SU-DHL-6 (cell line): ENCODE measurements at regions not wholly inside any gene's neighbourhood (a gene's known extent, or its start where the extent isn't known, plus 50 kb on each side); places are given as distances from the start of the nearest gene placed in this dataset.

Source experiments
- H2AFZ ChIP-seq: fragments of 200-600 bp; sonication (generic); 2 replicates; pipeline ENCODE4 v1.6.1; 2014; ENCODE audit warnings: low read depth, mild to moderate bottlenecking, moderate library complexity, mixed read lengths, antibody characterized with exemption, low read length; ENCODE audit not compliant: severe bottlenecking
- H3F3A ChIP-seq: fragments of 200-600 bp; shearing (Covaris generic); 2 replicates; pipeline ENCODE4 v1.6.0; 2016; ENCODE audit warnings: antibody characterized with exemption, mild to moderate bottlenecking; ENCODE audit not compliant: insufficient read depth
- H3K27ac ChIP-seq: fragments of 200-600 bp; sonication (generic); 2 replicates; pipeline ENCODE4 v1.5.1; 2016; ENCODE audit warnings: low read depth, mild to moderate bottlenecking, low read length, moderate library complexity, mixed read lengths
- H3K27me3 ChIP-seq: fragments of 200-600 bp; sonication (generic), shearing (Covaris generic); 2 replicates; pipeline ENCODE4 v1.6.0; 2014; ENCODE audit warnings: mild to moderate bottlenecking, low read length
- H3K36me3 ChIP-seq: fragments of 200-600 bp; sonication (generic); 2 replicates; pipeline ENCODE4 v1.6.1; 2014; ENCODE audit warnings: mild to moderate bottlenecking, low read length, mixed read lengths
- H3K4me2 ChIP-seq: fragments of 300-600, 200-600 bp; shearing (Covaris generic), sonication (generic); 2 replicates; pipeline ENCODE4 v1.6.0; 2014; ENCODE audit warnings: low read length, low read depth, mild to moderate bottlenecking; ENCODE audit not compliant: poor library complexity, severe bottlenecking
- H3K4me3 ChIP-seq: fragments of 200-600 bp; sonication (generic); 2 replicates; pipeline ENCODE4 v1.5.1; 2014; ENCODE audit warnings: antibody characterized with exemption, low read length, mild to moderate bottlenecking, mixed read lengths; ENCODE audit not compliant: insufficient read depth, poor library complexity, severe bottlenecking
- H3K79me2 ChIP-seq: fragments of 200-600 bp; sonication (generic); 2 replicates; pipeline ENCODE4 v1.6.1; 2014; ENCODE audit warnings: mild to moderate bottlenecking, low read length, moderate library complexity; ENCODE audit not compliant: insufficient read depth
- H3K9ac ChIP-seq: fragments of 200-600 bp; sonication (generic); 2 replicates; pipeline ENCODE4 v1.7.0; 2014; ENCODE audit warnings: mild to moderate bottlenecking, low read length
- H3K9me2 ChIP-seq: fragments of 200-600 bp; sonication (generic); replicated peaks from 2 replicates; pipeline ENCODE4 v1.6.1; 2014; ENCODE audit warnings: low read length; ENCODE audit not compliant: insufficient read depth
- H3K9me3 ChIP-seq: fragments of 200-600 bp; sonication (generic); 2 replicates; pipeline ENCODE4 v1.6.1; 2014; ENCODE audit warnings: low read length, mixed read lengths; ENCODE audit not compliant: insufficient read depth
- H4K20me1 ChIP-seq: fragments of 200-600 bp; sonication (generic); 2 replicates; pipeline ENCODE4 v1.6.1; 2014; ENCODE audit warnings: low read depth, mild to moderate bottlenecking, antibody characterized with exemption, low read length, moderate library complexity, mixed read lengths
- EZH2phosphoT487 ChIP-seq: fragments of 200-600 bp; sonication (generic), shearing (Covaris generic); conservative IDR thresholded peaks from 2 replicates; pipeline ENCODE4 v1.6.1; 2018; ENCODE audit warnings: mild to moderate bottlenecking, antibody characterized with exemption, low read length, moderate library complexity, mixed read lengths
- TF ChIP-seq, protein P1 (sequence below): fragments of 200-600 bp; sonication (generic); IDR thresholded peaks from one replicate; pipeline ENCODE4 v1.5.1; 2017; ENCODE audit warnings: antibody characterized with exemption, mild to moderate bottlenecking, low read length, moderate library complexity; ENCODE audit not compliant: insufficient read depth, poor library complexity, severe bottlenecking

DNA sequence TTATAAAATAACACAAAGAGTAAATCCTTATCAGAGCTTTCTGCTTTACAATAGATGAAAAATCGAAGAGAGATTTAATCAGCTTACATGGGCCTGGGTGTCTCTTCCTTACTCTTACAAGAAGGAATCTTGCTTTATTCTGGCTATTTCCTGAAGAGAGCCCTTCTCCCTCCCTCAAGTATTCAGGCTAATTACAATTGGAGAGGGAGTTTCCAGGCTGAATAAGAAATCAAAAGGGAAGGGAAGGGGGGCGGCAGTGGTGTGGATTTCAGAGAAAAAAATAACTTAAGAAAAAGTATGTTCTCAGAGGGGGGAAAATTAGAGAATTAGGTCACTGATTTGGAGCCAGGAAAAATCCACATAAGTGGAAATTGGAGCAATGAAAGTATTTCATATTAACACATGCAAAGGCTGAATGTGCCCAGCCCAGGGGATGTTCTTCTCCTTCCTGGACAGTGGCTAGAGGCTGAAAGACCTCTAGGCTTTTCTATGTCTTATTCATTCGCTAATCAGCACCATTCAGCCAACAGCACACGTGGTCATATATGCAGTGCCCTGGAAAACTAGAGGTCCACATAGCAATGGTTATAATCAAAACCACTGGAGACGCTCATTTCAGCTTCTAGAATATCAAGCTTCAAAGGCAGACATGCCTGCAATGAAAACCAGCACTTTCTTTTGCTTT, 158.9 kb upstream of the BTG1 start:
- no peak overlapping the region for H3K4me3 ChIP-seq
- H3K9me2 ChIP-seq: no peaks in the 10 kb centered on the region
- no peaks in the 10 kb centered on the region for H3K27me3 ChIP-seq
- no peaks in the 10 kb centered on the region for H3K79me2 ChIP-seq
- H3K4me2 ChIP-seq: no peak overlapping the region
- no peaks in the 10 kb centered on the region for H3K9me3 ChIP-seq
- no peaks in the 10 kb centered on the region for H4K20me1 ChIP-seq
- H3F3A ChIP-seq: no peaks in the 10 kb centered on the region
- no peak overlapping the region for H3K27ac ChIP-seq
- TF ChIP-seq, protein P1, sequence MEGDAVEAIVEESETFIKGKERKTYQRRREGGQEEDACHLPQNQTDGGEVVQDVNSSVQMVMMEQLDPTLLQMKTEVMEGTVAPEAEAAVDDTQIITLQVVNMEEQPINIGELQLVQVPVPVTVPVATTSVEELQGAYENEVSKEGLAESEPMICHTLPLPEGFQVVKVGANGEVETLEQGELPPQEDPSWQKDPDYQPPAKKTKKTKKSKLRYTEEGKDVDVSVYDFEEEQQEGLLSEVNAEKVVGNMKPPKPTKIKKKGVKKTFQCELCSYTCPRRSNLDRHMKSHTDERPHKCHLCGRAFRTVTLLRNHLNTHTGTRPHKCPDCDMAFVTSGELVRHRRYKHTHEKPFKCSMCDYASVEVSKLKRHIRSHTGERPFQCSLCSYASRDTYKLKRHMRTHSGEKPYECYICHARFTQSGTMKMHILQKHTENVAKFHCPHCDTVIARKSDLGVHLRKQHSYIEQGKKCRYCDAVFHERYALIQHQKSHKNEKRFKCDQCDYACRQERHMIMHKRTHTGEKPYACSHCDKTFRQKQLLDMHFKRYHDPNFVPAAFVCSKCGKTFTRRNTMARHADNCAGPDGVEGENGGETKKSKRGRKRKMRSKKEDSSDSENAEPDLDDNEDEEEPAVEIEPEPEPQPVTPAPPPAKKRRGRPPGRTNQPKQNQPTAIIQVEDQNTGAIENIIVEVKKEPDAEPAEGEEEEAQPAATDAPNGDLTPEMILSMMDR: no peak
- TF ChIP-seq EZH2phosphoT487: no peak
- H3K36me3 ChIP-seq: no peaks in the 10 kb centered on the region
- no peak overlapping the region for H2AFZ ChIP-seq
- H3K9ac ChIP-seq: no peak overlapping the region

DNA sequence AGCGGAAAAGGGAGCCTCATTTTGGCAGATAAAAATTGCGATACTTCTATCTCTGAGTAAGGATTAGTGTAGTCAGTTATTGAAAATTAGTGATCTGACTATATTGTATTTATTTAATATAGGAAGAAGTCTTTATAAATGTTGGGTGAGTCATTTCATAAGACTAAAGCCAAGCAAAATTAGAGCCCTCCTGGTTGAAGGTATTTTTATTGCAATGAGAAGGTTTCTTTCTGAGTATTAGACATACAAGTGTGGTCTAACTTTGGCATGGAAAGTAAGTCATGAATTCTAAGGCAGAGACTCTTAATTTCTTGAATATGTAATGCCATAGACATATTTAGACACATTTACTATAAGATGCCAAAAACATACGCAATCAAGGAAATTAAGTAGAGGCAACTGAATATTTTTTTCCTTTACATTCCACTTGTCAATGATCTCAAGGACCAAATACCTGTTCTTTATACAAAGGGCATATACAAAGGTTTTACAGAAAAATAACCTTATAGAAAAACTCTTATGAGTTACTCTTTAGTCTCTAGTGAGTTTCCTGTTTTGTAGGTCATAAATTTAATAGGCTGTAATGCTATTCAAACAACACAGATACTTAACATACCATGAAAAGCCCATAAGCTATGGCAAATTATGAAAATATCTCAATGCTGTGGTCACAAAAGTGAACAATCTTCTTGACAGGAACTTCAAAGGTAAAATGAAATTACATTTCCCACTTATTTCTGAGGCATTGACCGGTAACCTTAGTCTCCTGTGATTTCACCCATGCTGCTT, 156.6 kb upstream of the BTG1 start:
- no peaks in the 10 kb centered on the region for H3K9me2 ChIP-seq
- no peaks in the 10 kb centered on the region for H3K36me3 ChIP-seq
- no peaks in the 10 kb centered on the region for H3K79me2 ChIP-seq
- H3K9ac ChIP-seq: no peak overlapping the region
- H3K9me3 ChIP-seq: no peaks in the 10 kb centered on the region
- H2AFZ ChIP-seq: no peak overlapping the region
- H3K27me3 ChIP-seq: no peaks in the 10 kb centered on the region
- no peak overlapping the region for H3K4me3 ChIP-seq
- TF ChIP-seq, protein P1: no peak
- no peak for TF ChIP-seq EZH2phosphoT487
- H3K4me2 ChIP-seq: no peak overlapping the region
- no peak overlapping the region for H3K27ac ChIP-seq
- H4K20me1 ChIP-seq: no peaks in the 10 kb centered on the region
- H3F3A ChIP-seq: no peaks in the 10 kb centered on the region

DNA sequence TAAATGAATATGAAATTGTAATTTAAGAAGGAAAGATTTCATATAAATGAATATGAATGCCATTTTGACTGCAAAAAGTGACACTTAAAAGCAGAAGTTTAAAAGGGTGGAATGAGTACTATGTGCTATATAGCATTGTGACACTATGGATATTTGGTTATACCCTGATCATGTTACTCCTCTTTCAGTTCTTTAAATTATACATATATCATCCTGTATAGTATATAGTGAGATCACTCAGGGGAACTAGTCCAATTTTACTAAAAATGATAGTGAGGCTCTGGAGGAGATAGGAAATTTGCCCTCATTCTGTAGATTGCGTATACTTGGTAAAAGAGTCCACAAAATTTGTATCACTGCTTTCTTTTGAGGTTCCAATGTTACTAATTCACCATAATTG, 155.7 kb upstream of the BTG1 start:
- H3F3A ChIP-seq: no peaks in the 10 kb centered on the region
- H4K20me1 ChIP-seq: no peaks in the 10 kb centered on the region
- no peak overlapping the region for H3K27ac ChIP-seq
- no peak overlapping the region for H3K4me2 ChIP-seq
- H2AFZ ChIP-seq: no peak overlapping the region
- TF ChIP-seq EZH2phosphoT487: no peak
- TF ChIP-seq, protein P1: no peak
- no peaks in the 10 kb centered on the region for H3K9me3 ChIP-seq
- H3K79me2 ChIP-seq: no peaks in the 10 kb centered on the region
- no peak overlapping the region for H3K4me3 ChIP-seq
- H3K36me3 ChIP-seq: no peaks in the 10 kb centered on the region
- no peaks in the 10 kb centered on the region for H3K9me2 ChIP-seq
- no peak overlapping the region for H3K9ac ChIP-seq
- no peaks in the 10 kb centered on the region for H3K27me3 ChIP-seq
